Activated CD4-positive, alpha-beta T cell treated with anti-CD3 and anti-CD28 coated beads, Interleukin-2, Interleukin-4, amounts not matched to agents 100 ng/mL and 50 ng/mL, durations not matched to agents 16 hours and 8 hours (primary cell): ENCODE measurements at regions not wholly inside any gene's neighbourhood (a gene's known extent, or its start where the extent isn't known, plus 50 kb on each side); places are given as distances from the start of the nearest gene placed in this dataset.

Experiments used
- DNase-seq: peaks from one replicate; pipeline ENCODE4 v3.0.0-alpha.2; 2020; ENCODE audit warnings: low spot score

GRCh38 chr15:69530991-69531664, 78.5 kb downstream of the RPLP1 start:
- DNase-seq: no peak

- no peak for DNase-seq
Observed at GRCh38 chr15:69531665-69532027, 79.0 kb downstream of the RPLP1 start.

- DNase-seq: no peak
Observed at GRCh38 chr15:69532066-69532465, 79.4 kb downstream of the RPLP1 start.

- no peak for DNase-seq
Observed at GRCh38 chr15:69532856-69533255, 80.2 kb downstream of the RPLP1 start.

- DNase-seq: no peak
Observed at GRCh38 chr15:69533522-69533921, 80.9 kb downstream of the RPLP1 start.

GRCh38 chr15:69535101-69535638, 82.6 kb downstream of the RPLP1 start:
- DNase-seq: no peak

- no peak for DNase-seq
Observed at GRCh38 chr15:69535998-69536397, 83.4 kb downstream of the RPLP1 start.

GRCh38 chr15:69536726-69537512, 84.3 kb downstream of the RPLP1 start:
- DNase-seq: no peak

- no peak for DNase-seq
Observed at GRCh38 chr15:69537901-69538300, 85.3 kb downstream of the RPLP1 start.

- no peak for DNase-seq
Observed at GRCh38 chr15:69538379-69538778, 85.8 kb downstream of the RPLP1 start.

- no peak for DNase-seq
Observed at GRCh38 chr15:69539345-69539744, 86.7 kb downstream of the RPLP1 start.

GRCh38 chr15:69540622-69541021, 88.0 kb downstream of the RPLP1 start:
- DNase-seq: no peak

- no peak for DNase-seq
Observed at GRCh38 chr15:69542028-69542427, 89.4 kb downstream of the RPLP1 start.

- no peak for DNase-seq
Observed at GRCh38 chr15:69543681-69544364, 91.2 kb downstream of the RPLP1 start.

- no peak for DNase-seq
Observed at GRCh38 chr15:69544365-69545113, 91.9 kb downstream of the RPLP1 start.

- no peak for DNase-seq
Observed at GRCh38 chr15:69546182-69546581, 93.6 kb downstream of the RPLP1 start.

- DNase-seq: no peak
Observed at GRCh38 chr15:69548395-69549180, 96.0 kb downstream of the RPLP1 start.

GRCh38 chr15:69551391-69552056, 98.9 kb downstream of the RPLP1 start:
- DNase-seq: no peak

GRCh38 chr15:69552057-69552815, 99.6 kb downstream of the RPLP1 start:
- no peak for DNase-seq

GRCh38 chr15:69553686-69554085, 101.1 kb downstream of the RPLP1 start:
- no peak for DNase-seq
